DMS114 treated with DMSO at 0.1 percent for 48 hours (cell line): ENCODE measurements at regions not wholly inside any gene's neighbourhood (a gene's known extent, or its start where the extent isn't known, plus 50 kb on each side); places are given as distances from the start of the nearest gene placed in this dataset.
A peak's percentile ranks its signal among the peaks of the same experiment; 100 is the strongest.

Experiments
- DNase-seq: peaks from one replicate; lab custom pipeline; 2025; ENCODE audit not compliant: unreplicated experiment; lab: John Stamatoyannopoulos, UW

DNA sequence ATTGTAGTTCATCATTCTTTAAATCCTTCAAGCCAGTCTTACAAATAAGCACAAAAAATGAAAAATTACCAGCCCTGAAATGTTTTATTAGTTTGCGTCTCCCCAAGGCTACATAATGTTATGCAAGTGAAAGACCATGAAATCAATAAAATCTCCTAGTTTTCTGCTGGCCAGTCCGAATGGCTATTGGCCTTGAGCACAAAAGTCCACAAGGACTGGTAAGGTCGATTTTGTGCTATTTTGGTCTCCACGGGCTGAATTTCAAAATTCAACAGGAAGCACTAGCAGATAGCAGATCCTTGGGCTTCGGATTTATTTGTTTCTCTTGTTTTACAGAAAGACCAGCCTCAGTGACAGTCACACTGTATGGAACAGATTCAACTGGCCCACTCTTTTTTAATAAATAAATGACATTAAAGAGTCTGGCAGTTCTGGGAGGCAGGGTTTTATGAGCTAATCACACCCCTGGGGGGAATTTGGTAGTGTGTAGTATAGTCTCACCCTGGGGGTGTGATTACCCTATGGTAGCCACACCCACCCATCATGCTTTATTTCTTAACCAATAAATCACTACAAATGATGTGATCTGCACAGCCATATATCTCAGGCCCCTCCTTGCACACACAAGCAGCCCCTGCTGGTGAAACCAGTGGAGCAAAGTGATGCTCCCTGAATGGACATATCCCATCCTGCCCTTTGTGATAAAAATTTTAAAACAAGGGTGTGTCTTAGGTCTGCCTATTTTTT, 51.1 kb upstream of the TMEM33 start:
- DNase-seq, result no peak

DNA sequence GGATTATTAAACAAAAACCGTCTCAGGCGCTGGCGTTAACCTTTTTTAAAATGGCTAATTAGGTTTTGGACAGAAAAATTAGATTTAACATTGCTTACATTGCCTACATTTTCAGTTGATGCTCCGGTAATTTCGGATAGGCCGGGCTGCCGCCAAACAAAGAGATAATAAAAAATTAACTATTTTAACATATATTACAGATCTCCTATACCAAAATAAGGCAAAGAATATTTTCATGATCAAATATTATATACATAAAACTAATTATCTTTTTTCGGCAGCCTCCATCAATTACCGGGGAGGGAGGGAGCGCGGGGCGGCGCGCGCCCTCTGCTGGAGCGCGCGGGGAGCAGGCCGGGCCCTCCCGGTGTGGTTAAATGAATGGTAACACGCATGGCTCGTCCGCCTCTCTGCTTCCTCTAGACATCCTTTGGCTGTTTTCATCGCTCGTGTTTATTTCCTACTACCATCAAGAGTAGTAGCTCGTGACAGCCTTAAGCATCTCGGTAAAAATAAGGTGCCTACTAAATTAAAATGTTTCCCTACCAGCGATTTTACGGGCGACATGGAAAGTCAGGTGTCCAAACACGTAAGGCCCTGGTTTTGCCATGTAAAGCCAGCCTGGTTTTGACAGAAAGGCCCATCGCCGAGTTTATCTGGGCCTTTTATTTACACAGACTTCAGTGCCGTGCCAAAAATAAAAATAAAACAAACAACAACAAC, 52.4 kb upstream of the TMEM33 start:
- peak; percentile 5 for DNase-seq

DNA sequence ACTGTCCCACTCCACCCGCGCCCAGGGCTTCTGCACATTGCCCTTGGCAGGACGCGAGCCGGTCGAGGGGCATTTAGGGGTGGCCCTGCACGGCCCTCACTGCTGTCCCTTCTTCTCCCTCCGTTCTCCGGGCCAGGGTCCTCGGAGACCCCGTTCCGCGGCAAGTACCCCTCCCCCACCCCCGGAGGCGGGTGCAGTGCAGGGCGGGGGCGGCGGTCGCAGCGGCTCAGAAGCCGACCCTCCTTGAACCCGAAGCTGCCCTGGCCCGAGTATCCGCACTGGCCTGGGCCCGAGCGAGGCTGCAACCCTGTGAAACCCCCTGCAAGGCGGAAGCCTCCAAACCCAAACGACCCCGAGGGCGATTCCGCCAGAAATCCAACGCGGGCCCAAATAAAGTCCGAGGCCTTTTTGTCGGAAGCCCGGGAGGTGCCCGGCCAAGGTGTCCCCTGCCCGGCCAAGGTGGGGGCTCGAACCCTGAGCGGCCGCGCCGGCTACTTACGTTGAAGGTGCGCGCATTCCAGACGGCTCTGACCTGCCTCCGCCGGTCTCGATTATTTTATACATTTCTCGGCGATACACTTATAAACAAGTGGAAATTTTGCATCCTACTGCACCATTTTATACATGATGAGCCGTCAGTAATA, 53.1 kb upstream of the TMEM33 start:
- no peak for DNase-seq

DNA sequence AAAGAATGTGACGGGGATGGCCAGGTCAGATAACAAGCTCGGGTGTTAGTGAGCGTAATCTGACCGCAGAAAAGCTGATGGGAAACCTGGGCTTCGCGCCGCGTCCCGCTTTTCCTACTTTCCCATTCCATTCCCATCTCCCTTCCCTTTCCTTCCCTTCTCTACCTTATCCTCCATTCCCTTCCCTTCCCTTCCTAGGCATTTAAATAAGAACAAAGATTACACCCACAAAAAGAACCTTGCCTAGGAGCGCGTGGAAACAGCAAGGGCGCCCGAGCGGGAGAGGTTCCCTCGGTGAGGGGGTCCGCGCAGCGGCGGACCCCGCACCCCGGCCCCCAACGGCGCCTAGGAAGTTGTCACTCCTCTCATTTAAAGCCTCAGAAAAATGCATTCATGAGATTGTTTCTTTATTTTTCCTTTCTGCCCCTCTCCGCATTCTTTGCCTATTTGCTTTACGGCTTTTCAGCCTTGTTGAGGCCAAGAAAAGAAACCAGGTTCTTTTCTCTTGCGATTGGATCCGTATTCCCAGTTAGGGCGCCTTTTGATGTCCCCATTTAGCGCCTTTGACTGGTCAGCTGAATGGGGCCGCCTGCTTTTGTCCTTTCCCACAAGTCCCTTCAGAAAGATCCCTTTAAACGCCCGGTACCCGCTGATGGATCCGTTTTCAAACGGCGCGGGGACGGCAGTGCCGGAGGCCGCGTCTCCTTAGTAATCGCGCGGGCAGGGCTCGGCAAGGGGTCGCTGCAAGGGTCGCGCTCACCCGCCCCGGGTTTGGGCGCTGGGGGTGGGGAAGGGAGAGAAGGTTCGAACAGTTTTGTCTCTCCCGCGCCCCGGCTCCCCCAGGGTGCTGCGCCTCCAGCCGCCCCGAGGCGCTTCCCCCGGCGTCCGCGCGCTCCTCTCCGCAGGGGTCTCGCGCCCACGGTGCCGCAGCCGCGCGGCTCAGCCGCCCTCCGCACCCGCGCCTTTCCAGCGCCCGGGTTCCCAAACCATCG, 54.1 kb upstream of the TMEM33 start:
- no peak for DNase-seq

DNA sequence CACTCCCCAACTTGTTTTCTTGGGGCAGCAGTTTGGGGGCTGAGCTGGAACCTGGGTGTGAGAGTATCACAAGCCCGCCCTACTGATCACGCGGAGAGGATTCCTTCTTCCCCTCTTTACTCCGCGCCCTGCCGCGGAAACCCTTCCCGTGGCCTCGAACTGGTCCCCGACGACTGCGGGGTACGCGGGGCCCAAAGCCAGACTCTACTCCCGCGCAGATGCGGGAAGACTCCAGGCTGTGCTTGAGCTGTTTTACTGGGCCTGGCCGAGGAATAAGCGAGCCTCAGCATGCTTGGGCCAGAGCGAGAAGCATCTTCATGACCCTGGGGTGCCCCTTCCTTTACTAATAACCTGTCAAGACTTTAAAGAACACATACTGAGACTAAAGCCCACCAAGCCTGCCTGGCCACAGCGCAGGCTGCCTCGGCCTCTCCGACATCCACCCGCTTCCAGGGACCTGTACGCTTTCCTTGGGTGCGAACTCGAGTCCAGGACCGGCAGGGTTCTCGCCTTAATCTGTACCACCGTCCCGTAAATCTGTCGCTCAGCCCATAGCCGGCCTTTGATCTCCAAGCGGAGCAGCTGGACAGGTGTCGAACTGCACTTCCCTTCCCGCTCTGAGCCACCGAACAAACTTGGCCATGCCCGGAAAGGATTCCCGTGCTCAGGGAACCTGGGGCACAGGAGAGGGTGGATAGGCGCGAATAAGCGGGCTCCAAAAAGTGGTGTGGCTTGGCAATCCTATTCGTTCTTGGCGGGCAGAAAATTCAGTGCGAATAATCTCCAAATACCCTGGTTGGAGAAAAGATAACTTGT, 55.0 kb upstream of the TMEM33 start:
- DNase-seq, result no peak

DNA sequence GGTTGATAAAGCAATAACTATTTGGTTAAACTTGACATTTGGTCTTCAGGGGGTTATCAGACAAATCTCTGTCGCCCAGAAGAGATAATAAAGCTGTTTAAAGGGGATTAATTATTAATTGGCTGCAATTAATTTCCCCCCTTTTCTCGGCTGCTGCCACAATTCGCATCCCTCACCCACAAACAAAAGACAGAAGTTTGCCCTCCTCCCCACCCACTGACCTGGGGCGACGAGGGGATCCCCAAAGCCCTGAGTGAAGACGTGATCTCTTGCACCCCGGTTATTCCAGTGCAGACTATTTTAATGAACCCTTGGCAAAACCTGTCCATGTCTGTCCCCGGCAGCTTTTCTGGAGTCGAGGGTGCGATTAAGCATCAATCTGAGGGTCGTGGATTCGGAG, 55.7 kb upstream of the TMEM33 start:
- DNase-seq, result no peak

DNA sequence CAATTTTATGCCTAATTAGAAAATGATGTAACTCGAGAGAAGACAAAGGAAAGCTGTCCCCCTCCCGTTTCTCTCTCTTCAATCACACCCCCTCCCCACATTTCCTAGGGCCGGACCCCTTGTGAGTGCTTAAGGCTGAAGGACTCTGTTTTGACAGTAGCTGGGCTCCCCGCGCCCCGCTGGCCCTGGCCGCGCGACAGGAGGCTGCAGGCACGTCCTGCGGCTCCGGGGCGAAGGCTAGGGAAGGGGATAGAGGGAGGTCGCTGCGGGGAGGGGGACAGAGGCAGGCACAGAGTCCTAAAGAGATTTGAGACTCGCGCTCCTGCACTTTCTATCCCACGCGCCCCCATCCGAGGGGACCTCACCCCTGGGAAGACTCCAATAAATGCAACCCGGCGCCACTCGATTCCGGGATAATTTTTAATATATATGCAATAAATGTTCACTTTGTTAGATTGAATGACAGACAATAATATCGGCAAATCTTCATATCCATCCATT, 56.2 kb upstream of the TMEM33 start:
- DNase-seq, result no peak

DNA sequence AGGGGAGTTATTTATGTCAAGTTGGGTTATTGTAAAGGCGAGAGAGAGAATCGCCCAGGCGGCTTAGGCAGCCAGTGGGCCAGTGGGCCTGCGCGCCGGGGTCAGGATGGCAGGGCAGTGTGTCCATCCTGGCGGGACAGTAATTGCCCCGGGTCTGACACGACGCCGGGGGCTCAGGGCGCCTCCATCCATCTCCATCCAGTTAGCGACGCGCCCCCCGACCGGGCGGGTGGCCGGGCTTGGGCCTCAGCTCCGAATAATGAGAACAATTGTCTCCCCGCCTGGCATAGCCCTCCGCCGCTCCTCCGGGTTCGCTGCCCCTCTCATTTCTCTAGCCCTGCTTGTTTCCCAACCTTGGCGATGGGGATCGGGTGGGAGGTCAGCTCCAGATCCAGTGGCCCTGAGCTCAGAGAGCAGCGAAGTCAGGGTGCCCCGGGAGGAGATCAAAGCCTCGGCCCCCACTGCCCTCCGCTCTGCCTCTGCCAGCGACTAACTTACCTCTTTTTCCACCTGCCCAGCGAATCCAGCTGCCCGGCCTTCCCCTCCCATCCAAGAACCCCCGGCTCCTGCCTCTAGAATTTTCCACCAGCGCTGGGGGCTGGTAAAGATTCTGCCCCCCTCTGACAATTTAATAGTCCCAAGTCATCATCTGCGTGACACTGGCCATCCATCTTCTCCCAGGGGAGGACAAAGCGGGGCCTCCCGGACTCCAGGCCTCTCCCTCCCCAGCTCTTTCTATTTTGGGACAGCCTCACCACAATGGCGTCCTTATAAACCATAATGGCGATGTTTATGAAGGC, 56.9 kb upstream of the TMEM33 start:
- no peak for DNase-seq

DNA sequence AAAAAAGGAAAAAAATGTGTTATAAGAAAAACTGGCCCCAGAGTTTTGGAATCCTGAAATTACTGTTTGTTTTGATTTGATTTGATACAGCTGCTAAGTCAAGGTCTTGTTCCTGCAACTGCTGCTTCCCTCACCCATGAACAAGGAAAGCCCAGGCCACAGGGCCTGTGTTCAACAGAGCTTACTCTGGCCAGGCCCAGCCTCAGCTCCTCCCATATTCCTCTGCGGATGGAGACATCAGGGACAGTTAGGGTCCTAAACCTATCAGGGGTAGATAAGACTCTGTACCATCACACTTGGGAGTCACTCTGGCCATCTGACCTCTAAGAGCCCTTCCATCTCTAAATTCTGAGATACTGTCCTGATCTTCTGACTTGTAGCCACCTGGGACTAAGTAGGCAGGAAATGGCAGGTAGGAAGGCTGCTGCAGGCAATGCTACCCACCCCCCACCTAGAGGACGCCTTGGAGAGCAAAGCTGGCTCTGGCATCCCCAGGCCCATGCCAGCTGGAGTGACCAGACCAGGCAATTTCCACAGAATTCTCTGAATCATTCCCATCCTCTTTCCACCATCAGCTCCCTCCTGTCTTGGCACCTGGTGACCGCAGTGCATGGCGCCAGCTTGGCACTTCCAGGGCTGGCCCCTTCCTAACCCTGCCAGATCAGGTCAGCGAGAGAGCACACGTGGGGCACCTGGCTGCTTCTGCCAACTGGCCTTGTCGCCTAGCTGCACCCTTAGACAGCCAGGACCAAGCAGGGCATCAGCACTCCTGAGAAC, 58.0 kb upstream of the TMEM33 start:
- DNase-seq, result no peak

DNA sequence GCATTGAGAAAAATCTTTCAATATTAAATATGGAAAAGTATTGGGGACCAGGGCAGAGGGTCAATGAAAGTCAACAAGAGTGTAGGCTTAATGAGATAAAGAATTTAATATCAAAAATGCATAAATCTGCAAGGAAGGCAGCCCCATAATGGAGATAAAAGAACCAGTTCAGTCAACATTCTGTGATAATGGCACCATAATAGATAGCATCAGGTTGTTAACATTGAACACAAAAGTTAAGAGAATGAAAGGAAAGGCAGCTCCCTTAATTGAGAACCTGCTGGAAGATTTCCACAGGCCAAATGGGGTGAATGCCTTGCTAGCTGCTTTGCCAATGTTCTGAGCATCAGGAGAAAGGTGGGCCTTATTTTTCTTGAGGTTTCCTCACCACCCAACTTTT, 60.4 kb upstream of the TMEM33 start:
- no peak for DNase-seq

DNA sequence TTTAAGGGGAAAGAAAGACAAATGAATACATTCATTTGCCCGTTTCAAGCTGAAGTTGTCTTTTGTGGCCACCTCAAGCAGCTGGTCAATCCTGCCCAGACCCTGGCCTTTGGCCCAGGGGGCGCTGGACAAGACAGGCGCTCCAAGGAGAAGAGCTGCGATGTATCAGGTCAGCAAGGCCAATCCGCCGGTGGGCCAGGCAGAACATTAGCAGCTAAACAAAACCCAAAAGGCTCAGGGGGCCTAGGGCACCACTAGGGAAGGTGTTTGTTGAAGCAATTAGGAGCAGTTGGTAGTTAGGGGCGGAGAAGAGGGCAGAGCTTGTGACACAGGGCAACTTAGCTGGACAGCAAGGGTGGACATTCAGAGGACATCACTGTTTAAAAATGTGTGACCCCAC, 60.8 kb upstream of the TMEM33 start:
- no peak for DNase-seq

DNA sequence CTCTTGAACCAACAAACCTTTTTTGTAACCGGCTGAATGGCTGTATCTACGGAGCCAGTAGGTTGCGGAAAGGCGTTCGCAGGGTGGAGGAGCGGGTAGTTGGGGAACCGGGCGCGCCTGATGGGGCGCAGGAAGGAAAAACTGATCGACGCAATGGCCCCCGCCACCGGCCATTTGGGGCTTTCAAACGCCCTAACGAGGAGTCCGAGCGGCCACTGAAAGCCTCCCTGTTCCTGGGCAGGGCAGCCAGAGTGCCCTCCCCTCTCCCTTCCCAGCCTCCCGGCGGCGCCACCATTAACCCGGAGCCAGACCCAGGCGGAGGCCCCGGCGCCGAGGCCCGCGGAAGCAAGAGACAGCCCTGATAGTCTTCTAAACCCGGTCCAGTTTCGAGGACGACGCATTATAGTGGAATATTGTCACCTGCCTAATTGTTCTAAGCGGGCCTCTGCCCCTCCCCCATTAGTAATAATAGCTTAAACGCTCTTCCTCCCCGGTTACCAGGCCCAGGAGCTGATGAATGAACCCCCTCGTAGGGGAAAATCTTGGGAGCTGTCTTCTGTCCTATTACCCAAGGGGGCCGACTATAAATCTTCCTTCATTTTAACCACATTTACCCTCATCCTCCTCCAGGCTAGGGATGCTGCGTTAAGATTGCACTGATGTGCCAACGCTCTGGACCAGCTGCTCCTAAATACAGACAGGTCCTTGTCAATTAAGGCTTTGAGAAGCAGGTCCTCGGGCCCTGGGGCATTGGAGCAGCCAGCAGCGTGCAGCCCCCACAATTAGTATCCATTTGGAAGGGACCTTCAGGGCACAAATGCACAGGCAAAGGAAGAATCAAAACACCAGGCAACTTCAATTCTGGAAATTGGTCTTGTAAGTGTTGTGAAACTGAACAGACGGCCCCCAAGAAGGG, 61.6 kb upstream of the TMEM33 start:
- DNase-seq, result no peak

DNA sequence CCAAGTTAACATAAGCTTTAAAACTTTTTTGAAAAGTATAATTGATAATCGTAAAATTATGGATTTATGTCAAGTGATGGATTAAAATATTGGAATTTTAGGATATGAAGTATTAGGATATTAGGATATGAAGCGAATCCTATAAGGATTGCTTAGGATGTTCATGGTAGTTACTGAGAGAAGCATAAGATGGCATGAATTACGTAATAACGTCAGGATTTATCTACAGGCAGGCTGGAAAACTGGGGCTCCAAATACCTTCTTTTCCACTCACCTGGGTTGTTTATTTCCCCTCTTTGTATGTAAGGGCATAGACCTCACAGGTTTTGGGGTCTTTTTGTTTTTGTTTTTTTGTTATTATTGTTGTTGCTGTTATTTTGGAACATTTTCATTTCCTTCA, 65.2 kb upstream of the TMEM33 start:
- DNase-seq, result no peak

DNA sequence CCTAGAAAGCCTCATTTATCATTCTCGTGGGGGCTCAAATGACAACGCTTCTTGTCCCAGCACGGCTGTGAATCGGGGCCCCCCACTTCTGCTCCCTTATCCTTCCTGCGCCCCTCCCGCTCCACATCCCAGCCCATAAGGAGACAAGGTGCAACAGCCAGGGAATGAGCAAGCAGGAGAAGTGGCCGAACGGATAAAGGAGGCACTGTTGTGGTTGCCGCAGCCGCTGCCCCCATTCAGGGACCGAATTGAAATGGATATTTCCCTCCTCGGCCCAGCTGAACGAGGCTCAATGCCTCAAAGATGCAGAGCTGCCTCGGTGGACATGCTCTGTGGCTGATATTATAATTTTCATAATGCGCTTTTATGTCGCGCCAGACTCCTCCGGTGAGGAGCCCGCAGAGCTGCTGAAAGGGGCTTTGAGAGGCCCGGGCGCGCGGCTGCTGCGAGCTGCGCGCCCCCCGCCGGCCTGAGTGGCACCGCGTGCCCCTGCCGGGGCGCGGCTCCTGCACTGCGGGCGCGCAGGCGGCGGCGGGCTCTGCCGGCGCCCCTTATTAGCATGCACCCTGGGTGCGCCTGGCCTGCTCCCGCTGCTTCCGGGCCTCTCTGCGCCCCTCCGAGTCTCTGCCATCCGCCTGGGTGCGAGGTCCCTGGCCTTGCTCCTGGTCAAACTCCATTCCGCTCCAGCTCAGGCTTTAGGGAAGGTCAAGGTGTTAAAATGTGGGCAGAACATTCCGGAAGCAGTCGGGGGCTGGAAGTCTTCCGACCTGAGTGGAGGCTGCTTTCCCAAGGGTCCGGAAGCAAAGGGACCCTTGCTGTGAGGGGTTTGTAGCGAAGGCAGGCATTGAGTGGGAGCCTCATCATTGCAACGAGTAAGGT, 68.2 kb upstream of the TMEM33 start:
- no peak for DNase-seq

DNA sequence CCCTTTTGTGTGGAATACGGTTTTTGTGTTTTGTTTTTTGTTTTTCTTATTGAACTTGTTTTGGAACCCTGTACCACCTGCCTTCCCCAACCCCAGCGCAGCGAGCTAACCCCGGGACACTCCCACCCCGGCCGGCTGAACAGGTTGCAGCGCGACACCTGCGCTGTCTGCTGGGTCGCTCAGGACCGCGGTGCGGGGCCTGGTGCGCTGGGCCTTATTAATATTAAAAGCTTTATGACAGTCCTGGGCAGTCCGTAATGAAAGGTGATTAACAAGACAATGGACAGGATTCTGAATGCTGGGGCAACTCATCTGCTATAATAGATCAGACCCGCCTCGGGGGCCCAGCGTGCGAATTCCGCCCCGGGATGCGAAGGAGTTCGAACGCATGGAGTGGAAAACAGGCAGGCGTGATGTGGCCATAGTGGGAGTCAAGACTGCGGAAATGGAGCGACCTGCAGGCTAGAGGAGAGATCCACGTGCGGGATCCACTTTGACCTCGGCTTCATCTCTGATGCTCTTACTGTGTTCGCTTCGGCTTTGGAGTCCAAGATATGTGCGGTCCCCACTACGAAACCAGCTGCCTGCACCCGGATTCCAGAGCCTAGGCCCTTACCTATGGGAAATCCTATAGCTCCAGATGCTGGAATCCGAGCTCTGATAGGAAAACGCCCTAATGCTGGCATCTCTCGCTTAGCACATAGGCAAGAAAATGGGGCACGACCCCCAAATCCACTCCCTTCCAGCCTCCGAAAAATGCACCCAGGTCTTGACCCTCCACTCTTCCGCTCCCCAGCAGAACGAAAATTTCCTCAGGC, 69.0 kb upstream of the TMEM33 start:
- DNase-seq, result no peak
